Tibial artery (tissue), 4 donors: ENCODE measurements at regions not wholly inside any gene's neighbourhood (a gene's known extent, or its start where the extent isn't known, plus 50 kb on each side); places are given as distances from the start of the nearest gene placed in this dataset.

Experiments
- DNase-seq, 2 donors: peaks; one replicate each; pipeline ENCODE4 v3.0.0-alpha.2; 2019
- H3K27ac ChIP-seq, 2 donors: fragments of 200-600 bp; sonication (generic) in 1 of 2; 1 replicate in 1 of 2; 2 replicates in 1 of 2; pipeline ENCODE4 v1.5.1; 2018 to 2019; ENCODE audit warnings: mild to moderate bottlenecking in 1 of 2
- H3K27me3 ChIP-seq, 2 donors: fragments of 200-600 bp; sonication (generic) in 1 of 2; one replicate each; pipeline versions ENCODE4 v1.5.1 to v1.6.0; 2016 to 2019
- H3K36me3 ChIP-seq, 3 donors: fragments of 200-600 bp; sonication (generic) in 2 of 3; one replicate each; pipeline ENCODE4 v1.5.1; 2016 to 2019; ENCODE audit warnings: mild to moderate bottlenecking in 2 of 3
- H3K4me1 ChIP-seq, 4 donors: fragments of 200-600 bp; sonication (generic) in 2 of 4; 1 replicate in 3 of 4; 2 replicates in 1 of 4; pipeline ENCODE4 v1.5.1; 2016 to 2019
- H3K4me3 ChIP-seq, 2 donors: fragments of 200-600 bp; sonication (generic) in 1 of 2; 1 replicate in 1 of 2; 2 replicates in 1 of 2; pipeline ENCODE4 v1.5.1; 2018 to 2019; ENCODE audit warnings: mild to moderate bottlenecking in 2 of 2
- H3K9me3 ChIP-seq, 3 donors: fragments of 200-600 bp; sonication (generic) in 1 of 3; one replicate each; pipeline ENCODE4 v1.5.1; 2016 to 2019
- CTCF ChIP-seq, 2 experiments: fragments of 200-600 bp in 1 of 2; fragments of 450-650 bp in 1 of 2; IDR thresholded peaks; one replicate each; pipeline ENCODE4 v1.5.1; 2017 to 2019; ENCODE audit warnings: antibody characterized with exemption in 2 of 2, mild to moderate bottlenecking in 1 of 2, moderate library complexity in 1 of 2
- intact Hi-C: fragments of 100-400 bp; cut with DNase I; formaldehyde crosslinking; loops from one replicate; pipeline ENCODE4 v1.15.0; 2023; ENCODE audit warnings: low total_unique reads

DNA sequence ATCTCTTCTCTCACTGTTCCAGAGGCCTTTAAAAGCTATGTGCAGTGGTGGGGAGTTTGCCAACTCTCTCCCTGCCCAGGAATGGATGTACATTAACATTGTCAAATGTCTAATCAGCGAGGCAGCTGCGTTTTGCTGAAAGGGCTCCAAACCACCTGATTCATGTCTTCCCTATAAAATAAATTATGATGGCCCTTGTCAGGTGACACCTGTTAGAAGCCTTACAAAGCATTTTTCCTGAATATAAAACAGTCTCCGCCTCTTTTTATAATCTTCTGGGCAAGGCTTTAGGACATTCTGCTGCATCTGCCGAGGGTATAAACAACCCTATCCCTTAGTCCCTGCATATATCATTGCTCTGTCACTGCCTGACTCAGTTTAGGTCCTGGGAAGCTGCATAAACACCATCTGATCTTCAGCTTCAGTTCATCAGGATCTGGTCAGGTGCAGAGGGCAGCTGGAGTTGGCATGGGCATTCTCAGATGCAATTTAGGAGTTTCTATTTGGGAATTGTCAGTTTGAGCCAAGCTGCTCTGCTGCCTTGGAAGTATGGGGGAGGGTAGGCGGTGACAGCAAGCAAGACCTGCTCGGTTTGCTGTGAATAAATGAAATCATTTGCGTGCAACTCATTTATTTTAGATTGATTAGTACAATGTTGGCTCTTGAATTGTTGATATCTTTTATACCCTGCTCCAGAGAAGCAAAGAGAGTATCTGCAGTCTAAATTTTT lies 103.5 kb downstream of the ACER2 start:
- no peaks in the 10 kb centered on the region for H3K9me3 ChIP-seq
- TF ChIP-seq CTCF (IDR thresholded peaks at IDR 0.05), result no peak
- no peak overlapping the region for H3K27ac ChIP-seq
- intact Hi-C loops, result no loop called here
- H3K36me3 ChIP-seq, result no peaks in the 10 kb centered on the region
- DNase-seq, result no peak
- H3K4me3 ChIP-seq, result no peak overlapping the region
- no peaks in the 10 kb centered on the region for H3K4me1 ChIP-seq
- no peaks in the 10 kb centered on the region for H3K27me3 ChIP-seq

- Histone ChIP-seq H3K4me3 (no peak overlapping the region), H3K27ac (no peak overlapping the region), H3K27me3 (no peaks in the 10 kb centered on the region), H3K4me1 (no peaks in the 10 kb centered on the region), H3K36me3 (no peaks in the 10 kb centered on the region), H3K9me3 (no peaks in the 10 kb centered on the region)
- TF ChIP-seq CTCF (IDR thresholded peaks at IDR 0.05), result no peak
- intact Hi-C loops, result no loop called here
- DNase-seq, result no peak
Observed at GRCh38 chr9:19511694-19512093, 102.9 kb downstream of the ACER2 start.

- Histone ChIP-seq H3K4me1 (no peaks in the 10 kb centered on the region), H3K4me3 (no peak overlapping the region), H3K27ac (no peak overlapping the region), H3K36me3 (no peaks in the 10 kb centered on the region), H3K27me3 (no peaks in the 10 kb centered on the region), H3K9me3 (no peaks in the 10 kb centered on the region)
- DNase-seq, result no peak
- TF ChIP-seq CTCF (IDR thresholded peaks at IDR 0.05), result no peak
- intact Hi-C loops, result no loop called here
Observed at GRCh38 chr9:19510907-19511306, 102.1 kb downstream of the ACER2 start.
